HT-29 (cell line): ENCODE measurements at regions not wholly inside any gene's neighbourhood (a gene's known extent, or its start where the extent isn't known, plus 50 kb on each side); places are given as distances from the start of the nearest gene placed in this dataset.

ENCODE experiments used
- DNase-seq: peaks from one replicate; pipeline ENCODE4 v3.0.0-alpha.2; 2015; ENCODE audit warnings: low spot score

DNA sequence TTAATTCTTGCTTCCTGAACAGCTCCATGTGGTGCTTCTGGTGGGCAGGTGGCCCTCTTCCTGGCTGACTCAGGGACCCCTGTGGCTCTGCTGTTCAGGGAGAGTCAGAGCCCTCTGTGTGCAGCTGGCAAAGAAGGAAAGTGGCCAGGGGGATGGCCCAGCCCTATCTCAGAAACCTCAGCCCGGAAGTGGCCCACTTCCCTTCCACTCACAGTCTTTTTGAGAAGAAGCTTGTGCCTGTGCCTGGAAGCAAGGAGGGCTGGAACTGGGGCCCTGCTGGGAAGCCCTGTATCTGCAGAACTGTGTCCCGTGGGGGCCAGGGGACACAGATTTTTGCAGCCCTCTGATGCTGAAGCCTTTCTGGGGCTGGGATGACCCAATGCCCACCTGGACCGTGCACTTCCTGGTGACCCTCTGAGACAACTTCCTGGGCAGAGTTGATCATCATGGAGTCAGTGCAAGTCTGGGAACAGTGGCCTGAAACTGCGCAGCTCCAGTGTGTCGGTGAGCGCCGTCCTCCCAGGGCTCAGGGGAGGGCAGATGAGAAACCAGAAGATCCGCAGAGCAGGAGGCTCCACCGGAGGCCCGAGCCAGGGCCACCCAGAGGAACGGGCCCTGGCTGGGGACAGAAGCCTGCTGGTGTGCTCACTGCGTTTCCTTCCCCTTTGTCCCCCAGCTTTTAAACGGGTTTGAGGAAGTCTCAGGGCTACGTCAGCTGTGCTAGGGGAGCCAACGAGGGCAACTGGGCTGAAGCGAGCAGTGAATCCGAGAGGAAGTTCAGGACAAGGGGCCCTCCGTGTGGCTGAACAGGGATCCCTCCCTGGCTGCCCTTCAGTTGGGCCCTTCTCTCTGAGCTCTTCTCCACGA, 217.4 kb upstream of the RTL1 start:
- no peak for DNase-seq

GRCh38 chr14:101121508-101122139, 218.1 kb upstream of the RTL1 start:
- DNase-seq, result no peak

- no peak for DNase-seq
Observed at GRCh38 chr14:101122237-101123141, 219.0 kb upstream of the RTL1 start.

- no peak for DNase-seq
Observed at GRCh38 chr14:101123618-101124510, 220.3 kb upstream of the RTL1 start.

DNA sequence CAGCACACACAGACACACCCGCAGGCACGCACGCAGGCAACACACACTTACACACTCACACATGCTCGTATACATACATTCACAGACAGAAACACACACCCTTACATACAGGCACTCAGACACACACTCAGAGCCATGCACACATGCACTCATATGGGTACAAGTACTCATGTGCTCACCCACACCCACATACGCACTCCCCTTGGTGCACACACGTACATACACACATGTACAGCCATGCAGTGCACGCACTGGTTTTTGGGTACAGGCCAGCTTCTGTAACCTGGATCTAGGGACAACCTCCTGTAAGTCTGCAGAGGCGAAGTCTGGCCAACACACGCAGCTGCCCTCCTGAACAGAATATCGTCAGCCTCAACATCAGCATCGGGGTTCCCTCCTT, 221.3 kb upstream of the RTL1 start:
- DNase-seq, result no peak

- DNase-seq, result no peak
Observed at GRCh38 chr14:101125313-101125712, 221.8 kb upstream of the RTL1 start.

GRCh38 chr14:101125719-101126651, 222.5 kb upstream of the RTL1 start:
- DNase-seq, result no peak

GRCh38 chr14:101126731-101127130, 223.2 kb upstream of the RTL1 start:
- DNase-seq, result no peak

DNA sequence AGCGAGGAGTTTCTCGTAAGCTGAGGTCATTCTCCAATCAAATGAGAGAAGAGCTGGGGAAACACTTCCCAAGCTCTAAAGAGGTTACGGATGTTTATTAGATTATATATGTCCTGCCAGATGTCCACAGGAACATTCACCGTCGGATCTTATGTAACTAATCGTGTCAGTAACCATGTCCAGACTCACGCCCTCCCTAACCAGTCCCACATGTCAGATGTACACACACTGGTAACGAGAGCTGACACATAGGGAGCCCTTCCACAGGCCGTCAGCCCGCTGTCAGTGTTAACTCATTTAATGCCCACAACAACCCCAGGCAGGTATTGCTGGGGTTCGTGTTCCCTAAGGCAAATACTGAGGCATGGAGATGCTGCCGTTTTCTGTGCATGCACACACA, 223.7 kb upstream of the RTL1 start:
- no peak for DNase-seq

- DNase-seq, result no peak
Observed at GRCh38 chr14:101128478-101129321, 225.2 kb upstream of the RTL1 start.

- DNase-seq, result no peak
Observed at GRCh38 chr14:101129521-101130167, 226.1 kb upstream of the RTL1 start.

DNA sequence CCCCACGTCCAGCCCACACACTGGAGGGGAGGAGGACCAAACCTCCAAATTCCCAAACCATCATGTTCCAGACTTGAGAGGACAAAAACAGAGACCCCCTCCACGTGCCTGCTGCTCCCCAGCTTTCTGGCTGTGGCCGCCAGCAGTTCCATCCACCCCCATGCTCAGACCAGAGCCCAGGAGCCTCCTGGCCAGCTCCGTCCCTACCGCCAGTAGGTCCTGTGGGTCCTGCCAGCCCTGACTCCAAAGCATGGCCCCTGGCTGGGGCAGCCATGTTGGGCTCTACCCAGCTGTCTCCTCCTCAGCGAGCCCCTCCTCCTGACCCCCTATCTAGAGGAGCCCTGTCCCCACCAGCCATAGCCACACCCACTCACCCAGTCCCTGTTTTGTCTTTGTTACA, 227.3 kb upstream of the RTL1 start:
- DNase-seq, result no peak

- DNase-seq, result no peak
Observed at GRCh38 chr14:101131451-101131916, 228.0 kb upstream of the RTL1 start.

- DNase-seq, result no peak
Observed at GRCh38 chr14:101132051-101132571, 228.6 kb upstream of the RTL1 start.

- DNase-seq, result no peak
Observed at GRCh38 chr14:101132588-101132987, 229.1 kb upstream of the RTL1 start.

DNA sequence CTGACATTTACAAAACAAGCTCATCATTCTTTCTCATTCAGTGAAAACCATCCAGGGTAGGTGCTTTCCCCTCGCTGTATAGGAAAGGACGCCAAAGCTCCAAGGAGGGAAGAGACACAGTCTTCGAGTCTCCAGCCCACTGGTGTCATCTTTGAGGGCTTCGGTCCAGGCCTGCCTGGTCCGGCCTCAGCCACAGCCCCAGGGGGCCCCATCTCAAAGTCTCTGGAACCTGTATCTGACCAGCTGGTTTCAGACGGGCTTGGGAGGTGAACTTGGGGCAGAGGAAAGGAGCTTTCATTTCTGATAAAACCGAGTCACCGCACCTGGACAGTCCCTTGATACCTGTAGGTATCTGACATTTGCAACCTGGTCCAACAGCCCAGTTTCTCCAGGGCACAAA, 229.5 kb upstream of the RTL1 start:
- DNase-seq, result no peak

- DNase-seq, result no peak
Observed at GRCh38 chr14:101134161-101134631, 230.7 kb upstream of the RTL1 start.

GRCh38 chr14:101134851-101135433, 231.4 kb upstream of the RTL1 start:
- no peak for DNase-seq
